GM19438 (cell line): ENCODE measurements at regions not wholly inside any gene's neighbourhood (a gene's known extent, or its start where the extent isn't known, plus 50 kb on each side); places are given as distances from the start of the nearest gene placed in this dataset.

ENCODE experiments used
- ATAC-seq: cut with Tn5 transposase; IDR thresholded peaks from one replicate; pipeline ENCODE4 v1.9.1; 2021; ENCODE audit warnings: low read depth; ENCODE audit not compliant: unreplicated experiment

DNA sequence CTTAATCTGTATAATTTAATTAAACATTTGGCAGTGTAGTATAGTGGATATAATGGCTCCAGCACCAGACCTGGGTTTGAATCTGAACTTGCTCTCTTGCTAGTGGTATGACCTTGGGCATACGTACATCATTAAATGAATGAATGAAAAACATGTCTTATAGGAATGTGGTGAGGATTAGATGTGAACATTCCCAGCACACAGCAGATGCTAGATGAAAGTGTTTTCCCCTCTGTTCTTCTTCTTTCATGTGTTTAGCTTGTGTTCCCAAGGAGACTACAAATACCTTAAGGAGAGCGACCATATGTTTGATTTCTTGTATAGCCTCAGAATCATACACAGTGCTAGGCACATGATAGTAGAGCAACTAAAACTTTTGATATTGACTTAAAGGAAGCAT lies 56.5 kb downstream of the CT47B1 start:
- ATAC-seq, result no peak

DNA sequence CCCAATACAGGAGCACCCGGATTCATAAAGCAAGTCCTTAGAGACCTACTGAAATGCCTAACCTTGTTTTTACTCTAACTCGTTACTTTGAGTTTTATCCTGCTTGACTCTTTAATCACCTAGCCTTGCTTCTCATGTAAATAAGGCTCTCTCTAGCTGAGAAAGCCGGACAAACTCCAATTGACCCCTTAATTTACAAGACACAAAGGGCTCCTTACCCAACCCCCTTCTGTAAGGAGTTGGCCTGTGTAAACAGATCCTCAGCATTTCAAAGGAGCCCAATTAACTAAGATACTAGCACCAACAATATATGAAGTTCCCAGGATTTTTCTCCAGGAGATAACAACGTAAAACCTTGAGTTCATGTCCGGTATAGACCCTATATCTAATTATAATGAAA lies 61.7 kb downstream of the CT47B1 start:
- ATAC-seq, result no peak

DNA sequence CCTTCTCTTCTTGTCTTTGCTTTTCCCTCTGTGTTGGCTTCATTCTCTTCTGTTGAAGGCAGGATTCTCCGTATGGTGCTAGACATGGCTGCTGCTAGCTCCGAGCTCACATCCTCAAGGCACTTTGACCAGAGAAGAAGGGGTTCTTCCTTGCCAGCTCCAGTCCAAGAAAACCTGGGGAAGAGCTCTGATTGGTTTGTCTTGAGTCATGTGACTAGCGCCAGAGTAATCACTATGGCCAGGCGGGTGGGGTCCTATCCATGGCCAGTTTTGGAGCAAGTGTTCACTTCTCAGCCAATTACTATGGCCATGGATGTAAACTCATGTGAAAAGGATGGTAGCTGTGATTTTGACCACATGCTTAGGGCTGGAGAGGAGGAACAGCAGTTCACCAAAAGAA lies 74.2 kb downstream of the CT47B1 start:
- no peak for ATAC-seq

DNA sequence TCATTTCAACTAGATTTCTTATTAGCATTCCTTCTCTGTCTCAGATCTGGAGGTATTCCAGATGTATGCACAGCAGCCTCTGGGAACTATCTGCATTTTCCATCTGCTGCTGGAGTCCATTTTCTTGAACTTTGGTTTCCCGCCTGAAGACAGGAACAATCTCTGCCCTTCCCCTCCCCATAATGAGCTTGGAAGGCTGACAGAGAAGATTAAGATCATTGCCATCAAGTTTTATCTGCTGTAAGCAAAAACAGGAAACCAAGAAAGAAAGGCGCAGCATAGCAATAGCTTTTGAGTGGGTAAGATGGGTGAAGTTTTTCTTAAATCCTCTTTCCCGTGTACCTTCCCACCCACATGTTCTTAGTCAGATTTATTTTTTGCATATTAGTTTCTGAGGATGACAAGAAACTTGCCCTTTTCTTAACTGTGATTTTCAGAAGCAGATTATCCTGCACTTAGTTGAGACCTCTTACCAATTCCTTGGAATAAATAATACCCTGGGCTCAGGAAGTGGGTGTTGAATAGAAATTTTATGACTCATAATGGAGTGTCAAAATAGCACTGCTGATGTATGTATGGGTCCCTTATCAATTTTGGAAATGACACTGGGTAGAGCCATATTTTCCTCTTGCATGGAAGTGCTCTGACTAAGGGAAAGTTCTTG lies 78.3 kb downstream of the CT47B1 start:
- no peak for ATAC-seq

DNA sequence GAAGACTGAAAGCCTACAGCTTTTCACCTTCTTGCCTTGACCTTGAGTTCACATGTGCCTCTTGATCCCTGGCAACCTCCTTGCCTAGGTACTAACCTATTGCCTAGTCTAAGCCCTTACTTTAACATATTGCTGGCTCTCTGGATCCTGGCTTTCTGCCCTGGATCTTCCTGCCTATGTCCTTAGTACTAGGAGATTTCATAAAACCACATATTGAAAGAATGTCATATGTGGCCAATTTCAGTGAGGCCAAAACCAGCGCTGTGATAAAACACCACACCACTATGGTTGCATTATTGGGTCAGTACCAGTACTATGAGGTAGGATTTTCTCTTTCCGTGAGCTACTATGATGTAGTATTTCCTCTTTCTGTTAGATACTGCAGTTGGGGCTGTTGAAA lies 80.4 kb downstream of the CT47B1 start:
- no peak for ATAC-seq

DNA sequence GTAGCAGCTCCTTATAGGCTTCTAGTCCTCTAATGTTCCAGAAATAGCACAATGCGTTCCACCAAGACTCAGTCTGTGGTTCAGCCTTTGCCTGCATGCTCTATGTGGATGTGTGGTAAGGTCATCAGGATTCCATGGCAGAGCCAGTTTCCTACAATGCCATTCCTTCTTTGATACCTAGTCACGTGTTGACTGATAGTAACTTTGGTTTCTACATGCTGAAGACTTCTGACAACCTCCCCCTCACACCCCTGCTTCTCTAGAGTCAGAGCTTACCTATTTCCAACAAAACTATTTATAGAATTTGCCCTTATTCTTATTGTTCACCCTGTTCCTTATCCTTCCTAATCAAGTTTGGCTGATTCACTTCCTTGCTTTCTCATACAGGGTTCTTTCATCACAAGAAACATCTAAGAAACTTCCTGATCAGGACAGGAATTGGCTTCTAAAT lies 81.1 kb downstream of the CT47B1 start:
- no peak for ATAC-seq

DNA sequence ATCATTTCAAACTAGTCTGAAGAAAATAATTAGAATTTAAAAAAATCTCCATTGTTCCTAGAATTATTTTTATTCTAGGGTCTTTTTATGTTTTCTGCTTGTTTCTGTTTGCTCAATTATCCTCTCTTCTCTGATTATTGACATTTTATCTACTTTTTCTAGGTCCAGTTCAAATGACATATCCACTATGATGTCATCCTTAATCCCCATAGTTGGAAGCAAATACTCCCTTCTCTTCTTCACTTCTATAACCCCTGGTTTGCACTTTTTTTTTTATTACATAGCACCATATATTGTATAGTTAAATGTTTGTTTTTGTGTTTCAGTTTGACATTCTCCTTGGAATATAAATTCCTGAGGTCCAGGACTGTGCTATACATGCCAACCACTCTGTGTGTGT lies 82.6 kb downstream of the CT47B1 start:
- no peak for ATAC-seq

DNA sequence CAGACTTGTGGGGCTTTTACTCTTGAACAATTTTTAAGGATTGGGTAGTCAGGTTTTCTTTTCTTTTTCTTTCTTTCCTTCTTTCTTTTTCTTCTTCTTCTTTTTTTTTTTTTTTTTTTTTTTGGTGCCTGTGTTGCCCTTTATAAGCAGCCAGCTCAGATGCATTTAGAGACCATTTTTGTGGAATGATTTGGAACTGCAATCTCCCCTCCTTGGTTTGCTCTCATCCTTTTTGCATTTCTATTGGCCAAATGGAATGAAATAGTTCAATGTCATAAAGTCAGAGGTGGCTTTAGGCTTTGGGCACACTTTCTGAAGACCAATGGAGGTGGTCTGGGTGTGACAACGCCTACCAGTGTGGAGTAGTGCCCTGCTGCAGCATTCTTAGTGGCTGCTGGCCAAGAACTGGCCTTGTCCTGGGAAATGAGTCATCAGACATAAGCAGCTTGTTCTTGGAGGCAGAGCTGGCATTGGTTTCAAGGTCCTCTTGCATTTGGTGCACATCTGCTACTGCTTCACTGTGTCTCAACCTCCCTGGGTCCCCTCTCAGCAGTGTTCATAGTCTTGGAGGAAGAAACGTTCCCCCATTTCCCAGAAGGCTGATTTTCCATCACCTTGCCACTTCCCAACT lies 84.5 kb downstream of the CT47B1 start:
- ATAC-seq, result no peak

DNA sequence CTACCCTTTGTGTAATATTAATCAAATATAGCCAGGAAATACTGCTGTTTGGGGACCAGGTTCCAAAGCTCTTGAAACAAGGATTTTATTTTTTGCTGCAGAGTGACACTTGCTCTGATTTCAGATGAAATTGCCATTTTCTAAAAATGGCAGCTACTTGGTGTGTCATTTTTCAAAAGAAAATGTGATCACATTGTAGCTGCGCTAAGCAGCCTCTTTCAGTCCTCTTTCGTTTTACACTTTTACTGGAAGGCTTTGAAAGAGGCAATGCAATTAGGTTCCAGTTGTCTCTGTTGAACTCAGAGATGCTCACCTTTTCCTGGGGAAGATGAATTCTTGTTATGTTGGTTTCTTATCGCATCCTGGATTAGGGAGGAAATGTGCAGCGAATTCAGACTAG lies 85.1 kb downstream of the CT47B1 start:
- ATAC-seq, result no peak

DNA sequence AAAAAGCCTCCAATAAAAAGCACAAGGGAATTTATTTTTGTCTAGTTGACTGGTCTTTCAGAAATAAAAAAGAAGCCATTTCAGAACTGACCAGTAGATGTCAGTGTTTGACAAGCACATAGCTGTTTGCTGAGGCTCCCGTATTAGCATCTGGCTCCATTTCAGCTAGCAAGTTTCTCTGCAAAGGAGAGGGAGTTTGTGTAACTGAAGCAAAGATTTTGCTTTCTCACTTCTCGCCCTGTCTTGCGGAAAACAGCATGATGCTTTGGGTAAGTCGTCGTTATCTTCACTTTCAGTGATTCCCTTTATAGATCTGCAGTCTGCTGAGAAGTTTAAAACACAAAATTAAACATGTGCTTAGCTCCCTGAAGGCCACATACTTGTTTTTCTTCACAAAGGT lies 85.5 kb downstream of the CT47B1 start:
- ATAC-seq, result peak; percentile 64

DNA sequence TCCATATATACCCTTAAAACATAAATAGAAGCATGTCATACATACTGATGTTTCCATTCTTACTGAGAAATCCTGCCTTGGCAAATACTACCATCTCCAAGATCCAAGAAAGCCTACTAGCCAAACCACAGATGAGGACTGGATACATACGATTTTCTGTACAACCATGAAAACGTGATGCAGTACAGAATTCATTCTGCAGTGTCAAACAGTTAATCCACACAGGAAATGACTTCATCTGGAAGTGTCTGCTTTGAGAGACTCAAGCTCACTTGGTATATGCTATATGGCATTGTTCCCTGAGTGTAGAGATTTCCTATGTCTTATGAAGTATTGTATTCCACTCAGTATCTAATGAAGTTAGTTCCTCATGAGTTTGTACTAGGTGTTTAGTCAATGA lies 94.3 kb downstream of the CT47B1 start:
- no peak for ATAC-seq

DNA sequence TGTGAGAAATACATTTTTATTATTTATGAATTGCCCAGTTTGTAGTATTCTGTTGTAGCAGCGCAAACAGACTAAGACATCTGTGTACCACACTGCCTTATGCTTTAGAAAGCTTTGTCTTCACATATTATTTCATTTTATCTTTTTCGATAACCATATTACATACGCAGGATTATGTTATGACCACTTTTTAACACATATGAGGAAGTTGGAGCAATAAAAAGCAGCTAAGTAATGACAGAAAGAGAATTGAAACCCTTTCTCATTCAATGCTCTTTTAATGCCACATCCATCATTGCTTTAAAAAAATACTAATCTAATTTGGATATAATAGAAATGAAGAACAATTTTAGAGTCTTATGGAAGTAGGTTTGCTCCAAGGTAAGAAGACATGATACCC lies 99.7 kb downstream of the CT47B1 start:
- no peak for ATAC-seq

DNA sequence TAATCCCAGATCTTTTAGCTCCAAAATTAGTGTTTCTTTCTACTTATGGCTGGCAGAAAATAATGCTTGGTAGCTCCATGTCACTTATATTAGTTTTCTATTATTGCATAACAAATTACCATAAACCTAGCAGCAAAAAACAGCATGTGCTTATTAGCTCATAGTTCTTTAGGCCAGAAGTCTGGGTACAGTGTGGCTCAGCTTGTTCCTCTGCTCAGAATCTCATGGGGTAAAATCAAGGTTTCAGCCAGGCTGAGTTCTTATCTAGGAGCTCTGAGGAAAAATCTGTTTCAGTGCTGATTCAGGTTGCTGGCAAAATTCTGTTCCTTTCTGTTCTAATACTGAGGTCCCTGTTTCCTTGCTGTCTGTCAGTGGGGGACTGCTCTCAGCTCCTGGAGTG lies 101.1 kb downstream of the CT47B1 start:
- ATAC-seq, result no peak

DNA sequence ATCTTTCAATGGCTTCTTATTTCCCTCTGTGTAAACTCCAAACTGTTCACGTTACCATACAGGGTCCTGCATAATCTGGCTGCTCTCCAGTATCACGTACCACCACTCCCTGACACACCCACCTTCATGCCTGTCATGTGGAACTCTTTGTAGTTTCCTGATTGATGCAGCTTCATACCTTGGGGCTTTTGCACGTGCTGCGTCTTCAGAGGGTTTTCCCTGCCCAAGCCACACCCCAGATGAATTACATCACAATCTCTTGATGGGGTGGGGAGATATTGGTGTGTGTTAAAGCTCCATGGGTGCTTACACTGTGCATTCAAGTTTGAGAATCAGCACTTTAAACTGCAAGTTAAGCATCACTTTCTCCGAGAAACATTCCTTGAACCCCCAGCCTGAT lies 101.9 kb downstream of the CT47B1 start:
- ATAC-seq, result no peak

DNA sequence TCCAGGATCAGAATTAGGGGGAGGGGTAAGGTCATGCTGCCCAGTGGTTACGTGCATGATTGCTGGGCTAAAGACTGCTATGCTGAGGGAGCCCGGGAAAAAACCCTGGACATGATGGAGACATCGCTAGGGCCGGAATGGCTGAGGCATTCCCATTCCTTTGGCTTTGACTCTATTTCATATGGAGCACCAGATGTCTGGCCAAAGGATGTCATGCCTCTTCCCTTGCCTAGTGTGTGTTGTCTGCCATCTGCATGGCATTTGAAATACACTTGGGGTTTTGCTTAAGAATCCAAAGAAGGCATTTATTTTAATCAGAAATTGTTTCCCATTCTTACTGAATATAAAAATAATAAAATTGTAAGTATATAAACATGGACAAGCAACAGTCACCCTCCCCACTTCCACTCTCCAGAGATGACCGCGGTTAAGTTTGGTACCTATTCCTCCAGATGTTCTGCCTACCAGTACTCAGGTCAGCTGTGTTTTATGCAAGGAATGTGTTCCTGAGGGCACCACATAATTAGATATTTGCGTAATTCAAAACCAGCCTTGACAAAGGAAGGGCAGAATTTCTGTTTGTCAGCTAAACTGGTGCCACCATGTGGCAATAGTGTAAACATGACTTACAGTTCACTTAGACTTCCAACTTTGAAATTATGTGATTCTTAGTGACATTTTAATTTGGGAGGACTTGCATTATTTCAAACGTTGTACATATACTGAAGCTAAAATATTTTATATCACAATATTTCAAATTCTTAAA lies 105.9 kb downstream of the CT47B1 start:
- ATAC-seq, result no peak

DNA sequence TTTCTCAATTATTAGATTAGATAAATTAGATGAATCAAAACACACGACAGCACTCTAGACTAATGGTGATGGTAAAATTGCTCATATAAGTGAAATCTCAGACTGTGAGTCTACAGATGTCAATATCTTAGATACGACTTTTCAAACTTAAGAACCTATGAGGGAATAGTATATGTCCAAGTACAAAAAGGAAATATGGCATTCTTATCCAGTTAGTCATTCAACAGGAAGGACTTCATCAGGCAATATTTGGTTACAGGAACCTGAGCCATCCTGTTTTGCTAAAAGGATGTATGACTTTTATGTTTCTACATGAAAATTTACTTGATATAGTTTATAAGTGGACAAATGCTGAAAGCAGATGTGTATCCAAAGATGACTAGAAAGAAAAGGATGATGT lies 107.0 kb downstream of the CT47B1 start:
- no peak for ATAC-seq

DNA sequence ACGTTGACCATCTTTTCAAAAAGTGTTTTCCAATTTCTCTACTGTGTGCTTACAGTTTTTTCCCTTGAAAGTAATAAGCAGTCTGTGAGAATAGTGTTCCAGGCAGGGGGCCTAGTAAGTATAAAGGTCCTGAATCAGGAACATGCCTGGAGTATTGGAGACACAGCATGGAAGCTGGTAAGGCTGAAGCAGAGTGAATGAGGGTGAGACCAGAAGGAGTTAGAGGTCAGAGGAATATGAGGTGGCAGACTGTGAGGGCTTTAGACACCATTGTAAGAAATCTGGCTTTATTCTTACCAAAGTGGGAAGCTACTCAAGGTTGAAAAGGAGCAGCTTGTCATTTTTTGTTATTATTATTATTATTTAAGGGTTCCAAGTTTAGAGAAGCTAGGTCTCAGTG lies 107.4 kb downstream of the CT47B1 start:
- ATAC-seq, result no peak

DNA sequence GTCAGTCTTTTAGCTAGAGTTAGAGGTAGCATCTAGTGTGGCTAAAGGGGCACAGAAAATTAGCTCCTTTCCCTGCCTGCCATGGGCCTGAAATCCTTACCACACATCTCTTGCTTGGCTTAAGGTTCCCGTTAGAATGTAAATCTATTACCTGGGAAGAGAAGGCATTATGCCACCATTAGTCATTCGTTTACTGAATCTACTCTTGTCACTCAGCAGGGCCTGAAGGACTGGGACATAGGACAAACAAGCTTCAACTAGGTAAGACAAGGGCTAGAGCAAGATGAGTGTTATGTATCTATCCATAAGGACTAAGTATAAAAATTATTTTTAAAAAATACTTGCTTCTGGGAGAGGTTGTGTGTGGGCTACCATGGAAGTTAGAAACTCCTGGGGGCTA lies 112.4 kb downstream of the CT47B1 start:
- no peak for ATAC-seq

DNA sequence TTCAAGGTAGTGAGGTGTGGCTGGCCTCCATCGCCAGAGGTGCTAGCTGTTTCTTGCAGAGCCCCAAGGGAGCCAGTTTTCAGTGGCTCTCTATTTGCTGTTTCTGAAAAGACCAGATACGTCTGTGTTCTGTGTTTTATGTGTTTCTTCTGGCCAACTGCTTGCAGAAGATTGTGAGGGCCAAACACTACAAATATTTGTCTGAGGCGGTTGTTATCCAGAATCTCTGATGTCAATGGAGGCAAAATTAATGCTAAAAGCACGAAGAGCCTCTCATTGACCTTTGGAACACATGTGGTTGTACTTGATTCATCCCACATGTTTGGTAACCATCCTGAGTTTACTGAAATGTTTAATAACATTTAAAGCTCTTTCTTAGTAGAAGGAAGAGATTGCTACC lies 113.9 kb downstream of the CT47B1 start:
- no peak for ATAC-seq

DNA sequence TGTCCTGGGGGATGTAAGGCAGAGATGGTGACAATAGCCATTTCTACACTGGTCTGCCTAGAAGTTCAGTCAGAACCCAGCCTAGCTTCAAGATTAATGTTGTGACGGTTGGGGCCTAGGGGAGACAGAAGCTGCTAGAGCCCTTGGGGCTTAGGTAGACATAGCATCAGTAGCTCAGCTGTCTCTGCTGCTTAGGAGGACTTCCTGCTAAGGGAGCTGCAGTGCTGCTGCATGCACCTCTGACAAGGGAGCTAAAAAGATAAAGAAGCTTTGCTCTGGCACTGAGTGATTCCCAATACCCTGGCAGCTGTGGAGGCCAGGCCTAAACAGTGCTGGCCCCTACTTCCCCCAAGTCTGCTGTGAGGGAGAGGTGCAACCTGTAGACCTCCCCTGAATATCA lies 116.0 kb downstream of the CT47B1 start:
- ATAC-seq, result no peak

DNA sequence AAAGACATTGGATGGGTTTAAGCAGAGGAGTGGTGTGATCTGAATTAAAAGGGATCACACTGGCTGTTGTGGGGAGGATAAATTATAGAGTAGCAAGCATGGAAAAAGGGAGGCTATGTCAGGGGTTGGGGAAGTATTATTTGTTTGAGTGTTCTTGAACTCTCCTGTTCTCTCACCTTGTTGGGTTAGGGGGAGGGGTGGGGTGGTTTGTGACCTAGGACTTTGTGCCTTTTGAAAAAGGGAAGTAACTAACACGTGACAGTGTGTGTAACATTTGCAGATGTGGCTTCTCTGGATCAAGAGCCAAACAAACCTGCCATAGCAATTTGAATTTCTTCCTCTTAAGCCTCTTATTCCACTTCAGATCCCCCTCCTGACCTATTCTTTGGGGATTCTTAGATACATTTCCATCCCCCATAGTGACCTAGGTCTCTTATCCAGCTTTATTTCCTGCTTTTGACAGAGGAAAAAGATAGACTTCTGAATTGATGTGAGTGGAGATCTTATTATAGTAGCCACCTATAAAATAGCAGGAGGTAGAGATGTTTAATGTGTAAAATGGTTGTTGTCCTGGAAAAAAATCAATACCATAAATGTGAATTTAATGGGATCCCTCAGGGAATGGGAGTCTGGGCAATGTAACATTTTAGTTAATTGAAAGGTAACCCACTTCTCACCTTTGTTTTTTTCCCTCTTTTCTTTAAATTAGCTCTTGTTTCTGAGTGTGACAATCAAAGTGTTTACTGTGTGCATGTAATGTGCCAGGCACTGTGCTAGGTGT lies 120.4 kb downstream of the CT47B1 start:
- peak; percentile 73 for ATAC-seq
